A549 (cell line): ENCODE measurements at regions not wholly inside any gene's neighbourhood (a gene's known extent, or its start where the extent isn't known, plus 50 kb on each side); places are given as distances from the start of the nearest gene placed in this dataset.

Experiments used
- CBX8 ChIP-seq: fragments of 200-600 bp; sonication (generic); IDR thresholded peaks from 2 replicates; pipeline ENCODE4 v1.6.1; 2016
- GATA3 ChIP-seq: IDR thresholded peaks from 2 replicates; pipeline ENCODE4 v1.6.1; 2012; ENCODE audit warnings: borderline replicate concordance
- JUN ChIP-seq, 2 experiments: fragments of >200 bp; sonication (Bioruptor Twin); formaldehyde crosslinking; IDR thresholded peaks; 2 replicates in 1 of 2; 3 replicates in 1 of 2; pipeline ENCODE4 v1.6.1; 2016 to 2017
- KDM5A ChIP-seq: fragments of 200-600 bp; sonication (generic); IDR thresholded peaks from 2 replicates; pipeline ENCODE4 v1.6.1; 2016; ENCODE audit warnings: antibody characterized with exemption, mild to moderate bottlenecking
- MAFK ChIP-seq: fragments of 450-650 bp; IDR thresholded peaks from 2 replicates; pipeline ENCODE4 v1.6.1; 2014; ENCODE audit not compliant: partially characterized antibody
- NR3C1 ChIP-seq: fragments of >200 bp; sonication (Bioruptor Twin); formaldehyde crosslinking; IDR thresholded peaks from 3 replicates; pipeline ENCODE4 v1.6.1; 2017
- POLR2A ChIP-seq: IDR thresholded peaks from 2 replicates; pipeline ENCODE4 v1.6.1; 2012; ENCODE audit warnings: mild to moderate bottlenecking, low read length
- RCOR1 ChIP-seq: fragments of 150-350 bp; IDR thresholded peaks from 2 replicates; pipeline ENCODE4 v1.6.1; 2014; ENCODE audit warnings: antibody characterized with exemption, low read length, low read depth
- RNF2 ChIP-seq: fragments of 200-600 bp; sonication (generic); IDR thresholded peaks from 2 replicates; pipeline ENCODE4 v1.6.1; 2016; ENCODE audit warnings: low read depth, mild to moderate bottlenecking, antibody characterized with exemption, moderate library complexity, borderline replicate concordance
- ZFP36 ChIP-seq: fragments of 450-650 bp; IDR thresholded peaks from 2 replicates; pipeline ENCODE4 v1.6.1; 2014; ENCODE audit warnings: borderline replicate concordance; ENCODE audit not compliant: partially characterized antibody
- TF ChIP-seq, protein P1 (sequence below): fragments of >200 bp; sonication (Bioruptor Twin); formaldehyde crosslinking; IDR thresholded peaks from 3 replicates; pipeline ENCODE4 v1.5.1; 2016
- TF ChIP-seq, protein P2 (sequence below): fragments of 200-600 bp; sonication (generic); IDR thresholded peaks from 2 replicates; pipeline ENCODE4 v1.6.1; 2016; ENCODE audit warnings: antibody characterized with exemption, mild to moderate bottlenecking, moderate library complexity
- TF ChIP-seq, protein P3 (sequence below): IDR thresholded peaks from 2 replicates; pipeline ENCODE4 v1.6.1; 2012; ENCODE audit warnings: low read depth, borderline replicate concordance

DNA sequence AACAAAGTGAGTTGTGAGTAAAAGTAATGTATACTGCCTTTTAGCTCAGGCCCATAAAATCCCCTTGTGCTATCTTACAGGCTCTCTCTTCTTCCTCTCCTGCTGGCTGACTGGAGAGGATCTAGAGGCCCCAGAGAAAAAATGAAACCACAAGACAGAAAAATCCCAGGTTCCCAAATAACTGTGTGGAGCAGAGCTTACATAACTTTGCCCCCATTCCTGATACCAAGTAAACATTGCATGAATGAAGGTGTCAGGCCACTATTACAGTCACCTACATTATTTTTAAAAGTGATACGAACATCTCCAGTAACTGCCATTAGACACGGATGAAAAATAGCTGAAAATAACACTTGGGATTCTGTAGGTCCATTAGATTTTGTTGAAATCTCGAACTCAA is 386.0 kb upstream of the NR5A2 start:
- TF ChIP-seq, protein P1, sequence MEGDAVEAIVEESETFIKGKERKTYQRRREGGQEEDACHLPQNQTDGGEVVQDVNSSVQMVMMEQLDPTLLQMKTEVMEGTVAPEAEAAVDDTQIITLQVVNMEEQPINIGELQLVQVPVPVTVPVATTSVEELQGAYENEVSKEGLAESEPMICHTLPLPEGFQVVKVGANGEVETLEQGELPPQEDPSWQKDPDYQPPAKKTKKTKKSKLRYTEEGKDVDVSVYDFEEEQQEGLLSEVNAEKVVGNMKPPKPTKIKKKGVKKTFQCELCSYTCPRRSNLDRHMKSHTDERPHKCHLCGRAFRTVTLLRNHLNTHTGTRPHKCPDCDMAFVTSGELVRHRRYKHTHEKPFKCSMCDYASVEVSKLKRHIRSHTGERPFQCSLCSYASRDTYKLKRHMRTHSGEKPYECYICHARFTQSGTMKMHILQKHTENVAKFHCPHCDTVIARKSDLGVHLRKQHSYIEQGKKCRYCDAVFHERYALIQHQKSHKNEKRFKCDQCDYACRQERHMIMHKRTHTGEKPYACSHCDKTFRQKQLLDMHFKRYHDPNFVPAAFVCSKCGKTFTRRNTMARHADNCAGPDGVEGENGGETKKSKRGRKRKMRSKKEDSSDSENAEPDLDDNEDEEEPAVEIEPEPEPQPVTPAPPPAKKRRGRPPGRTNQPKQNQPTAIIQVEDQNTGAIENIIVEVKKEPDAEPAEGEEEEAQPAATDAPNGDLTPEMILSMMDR = no peak
- TF ChIP-seq, protein P2, sequence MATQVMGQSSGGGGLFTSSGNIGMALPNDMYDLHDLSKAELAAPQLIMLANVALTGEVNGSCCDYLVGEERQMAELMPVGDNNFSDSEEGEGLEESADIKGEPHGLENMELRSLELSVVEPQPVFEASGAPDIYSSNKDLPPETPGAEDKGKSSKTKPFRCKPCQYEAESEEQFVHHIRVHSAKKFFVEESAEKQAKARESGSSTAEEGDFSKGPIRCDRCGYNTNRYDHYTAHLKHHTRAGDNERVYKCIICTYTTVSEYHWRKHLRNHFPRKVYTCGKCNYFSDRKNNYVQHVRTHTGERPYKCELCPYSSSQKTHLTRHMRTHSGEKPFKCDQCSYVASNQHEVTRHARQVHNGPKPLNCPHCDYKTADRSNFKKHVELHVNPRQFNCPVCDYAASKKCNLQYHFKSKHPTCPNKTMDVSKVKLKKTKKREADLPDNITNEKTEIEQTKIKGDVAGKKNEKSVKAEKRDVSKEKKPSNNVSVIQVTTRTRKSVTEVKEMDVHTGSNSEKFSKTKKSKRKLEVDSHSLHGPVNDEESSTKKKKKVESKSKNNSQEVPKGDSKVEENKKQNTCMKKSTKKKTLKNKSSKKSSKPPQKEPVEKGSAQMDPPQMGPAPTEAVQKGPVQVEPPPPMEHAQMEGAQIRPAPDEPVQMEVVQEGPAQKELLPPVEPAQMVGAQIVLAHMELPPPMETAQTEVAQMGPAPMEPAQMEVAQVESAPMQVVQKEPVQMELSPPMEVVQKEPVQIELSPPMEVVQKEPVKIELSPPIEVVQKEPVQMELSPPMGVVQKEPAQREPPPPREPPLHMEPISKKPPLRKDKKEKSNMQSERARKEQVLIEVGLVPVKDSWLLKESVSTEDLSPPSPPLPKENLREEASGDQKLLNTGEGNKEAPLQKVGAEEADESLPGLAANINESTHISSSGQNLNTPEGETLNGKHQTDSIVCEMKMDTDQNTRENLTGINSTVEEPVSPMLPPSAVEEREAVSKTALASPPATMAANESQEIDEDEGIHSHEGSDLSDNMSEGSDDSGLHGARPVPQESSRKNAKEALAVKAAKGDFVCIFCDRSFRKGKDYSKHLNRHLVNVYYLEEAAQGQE = no peak
- TF ChIP-seq RCOR1 = no peak
- no peak for TF ChIP-seq ZFP36
- TF ChIP-seq POLR2A = no peak
- TF ChIP-seq JUN (IDR thresholded peaks at IDR 0.05) = no peak
- no peak for TF ChIP-seq RNF2
- no peak for TF ChIP-seq CBX8
- TF ChIP-seq GATA3 = no peak
- TF ChIP-seq, protein P3, sequence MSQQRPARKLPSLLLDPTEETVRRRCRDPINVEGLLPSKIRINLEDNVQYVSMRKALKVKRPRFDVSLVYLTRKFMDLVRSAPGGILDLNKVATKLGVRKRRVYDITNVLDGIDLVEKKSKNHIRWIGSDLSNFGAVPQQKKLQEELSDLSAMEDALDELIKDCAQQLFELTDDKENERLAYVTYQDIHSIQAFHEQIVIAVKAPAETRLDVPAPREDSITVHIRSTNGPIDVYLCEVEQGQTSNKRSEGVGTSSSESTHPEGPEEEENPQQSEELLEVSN = no peak
- no peak for TF ChIP-seq NR3C1
- TF ChIP-seq MAFK = no peak
- TF ChIP-seq KDM5A = no peak
